T-cell (primary cell): ENCODE measurements at regions not wholly inside any gene's neighbourhood (a gene's known extent, or its start where the extent isn't known, plus 50 kb on each side); places are given as distances from the start of the nearest gene placed in this dataset.
"Not testable (repeated sequence)": the region's sequence is repeated elsewhere in the genome, so short reads cannot be mapped to it uniquely, and the experiment has no call there.

Source experiments
- ATAC-seq, 4 experiments: fragments of 200-7000 bp in 3 of 4; fragments of 150-1000 bp in 1 of 4; cut with Tn5 transposase; replicated peaks in 1 of 4; 1 replicate in 3 of 4; 2 replicates in 1 of 4; pipeline ENCODE4 v1.10.0; 2021; ENCODE audit warnings: moderate library complexity in 3 of 4, mild to moderate bottlenecking in 2 of 4, moderate number of reproducible peaks in 1 of 4
- CTCF ChIA-PET, 2 donors: fragments of 300-600 bp; sonication (Branson Sonifier 250); formaldehyde crosslinking; loops; one replicate each; lab custom pipeline; 2022; ENCODE audit warnings: antibody characterized with exemption in 2 of 2; lab: Charles Lee
- POLR2A ChIA-PET, 2 donors: fragments of 300-600 bp; sonication (Branson Sonifier 250); formaldehyde crosslinking; loops; one replicate each; lab custom pipeline; 2022; ENCODE audit warnings: antibody characterized with exemption in 2 of 2; lab: Charles Lee
- DNase-seq, 35 experiments: peaks; one replicate each; pipeline versions ENCODE4 v3.0.0 to v3.0.0-alpha.2; 2013 to 2023
- H3K27ac ChIP-seq: one replicate; pipeline ENCODE4 v1.5.1; 2013; ENCODE audit warnings: low read length
- H3K27me3 ChIP-seq, 2 experiments: replicated peaks in 1 of 2; 1 replicate in 1 of 2; 2 replicates in 1 of 2; pipeline versions ENCODE4 v1.6.1 to v1.7.0; 2013; ENCODE audit warnings: low read length in 1 of 2, mixed read lengths in 1 of 2; ENCODE audit not compliant: control insufficient read depth in 2 of 2, insufficient read depth in 2 of 2; ENCODE audit errors: extremely low read depth in 1 of 2
- H3K36me3 ChIP-seq, 2 donors: 1 replicate in 1 of 2; 2 replicates in 1 of 2; pipeline versions ENCODE4 v1.6.1 to v1.7.0; 2013; ENCODE audit warnings: low read length in 1 of 2; ENCODE audit not compliant: control insufficient read depth in 2 of 2, insufficient read depth in 1 of 2; ENCODE audit errors: extremely low read depth in 1 of 2
- H3K4me1 ChIP-seq, 2 experiments: 1 replicate in 1 of 2; 2 replicates in 1 of 2; pipeline versions ENCODE4 v1.6.1 to v1.7.0; 2013; ENCODE audit warnings: low read length in 2 of 2, mixed read lengths in 1 of 2; ENCODE audit not compliant: insufficient read depth in 2 of 2, control insufficient read depth in 1 of 2; ENCODE audit errors: extremely low read depth in 1 of 2
- H3K4me3 ChIP-seq, 2 donors: 1 replicate in 1 of 2; 2 replicates in 1 of 2; pipeline versions ENCODE4 v1.5.1 to v1.7.0; 2013; ENCODE audit warnings: mild to moderate bottlenecking in 2 of 2, low read length in 1 of 2, moderate library complexity in 1 of 2; ENCODE audit not compliant: control insufficient read depth in 1 of 2; ENCODE audit errors: extremely low read depth in 1 of 2
- H3K9me3 ChIP-seq: 2 replicates; pipeline ENCODE4 v1.7.0; 2013
- H3K27ac Mint-ChIP-seq, 2 donors: one replicate each; pipeline ENCODE4 v1.8.0; 2020 to 2021; ENCODE audit warnings: mild to moderate bottlenecking in 2 of 2, mixed read lengths in 2 of 2
- H3K27me3 Mint-ChIP-seq, 2 donors: one replicate each; pipeline ENCODE4 v1.8.0; 2021 to 2022; ENCODE audit warnings: mixed read lengths in 2 of 2
- H3K36me3 Mint-ChIP-seq: one replicate; pipeline ENCODE4 v1.8.0; 2021; ENCODE audit warnings: mixed read lengths
- H3K4me1 Mint-ChIP-seq, 3 donors: one replicate each; pipeline ENCODE4 v1.8.0; 2020 to 2022; ENCODE audit warnings: mixed read lengths in 3 of 3, mild to moderate bottlenecking in 1 of 3
- H3K4me3 Mint-ChIP-seq, 3 donors: one replicate each; pipeline ENCODE4 v1.8.0; 2020 to 2022; ENCODE audit warnings: mild to moderate bottlenecking in 3 of 3, mixed read lengths in 3 of 3, moderate library complexity in 3 of 3
- H3K9me3 Mint-ChIP-seq, 3 donors: one replicate each; pipeline ENCODE4 v1.8.0; 2020 to 2022; ENCODE audit warnings: mixed read lengths in 3 of 3
- WGBS: methylation state at CpG from one replicate; pipeline ENCODE4 v1.1.5; 2013; ENCODE audit warnings: missing lambda C conversion rate; ENCODE audit not compliant: insufficient coverage; 5-methylcytosine and 5-hydroxymethylcytosine counted together

- no peaks in the 10 kb centered on the region for H3K36me3 ChIP-seq
- no CpG with 5 or more reads among the region's 4 CpGs for WGBS
Measured at GRCh38 chrX:102784550-102784949, 64.0 kb downstream of the GPRASP3 start.

GRCh38 chrX:102787283-102787682 lies 66.7 kb downstream of the GPRASP3 start:
- CTCF ChIA-PET = no interaction called here
- Histone ChIP-seq H3K36me3 (no peaks in the 10 kb centered on the region), H3K27ac (no peak overlapping the region), H3K27me3 (no peaks in the 10 kb centered on the region), H3K4me3 (no peak overlapping the region), H3K4me1 (no peaks in the 10 kb centered on the region), H3K9me3 (no peaks in the 10 kb centered on the region)
- no CpG with 5 or more reads among the region's 1 CpG for WGBS
- Mint-ChIP-seq H3K9me3 (no peaks in the 10 kb centered on the region), H3K4me3 (no peak overlapping the region), H3K27me3 (peaks cover 0 to 5% of the 10 kb centered on the region in 2 donors), H3K36me3 (peaks cover 36% of the 10 kb centered on the region), H3K27ac (no peak overlapping the region), H3K4me1 (no peaks in the 10 kb centered on the region)
- no peak for ATAC-seq
- DNase-seq = no peak
- POLR2A ChIA-PET = no interaction called here

More at GRCh38 chrX:102784550-102784949, 64.0 kb downstream of the GPRASP3 start:
- ChIA-PET POLR2A (no interaction called here), CTCF (no interaction called here)
- Mint-ChIP-seq H3K36me3 (peaks cover 33% of the 10 kb centered on the region), H3K9me3 (no peaks in the 10 kb centered on the region), H3K4me3 (no peak overlapping the region), H3K27ac (no peak overlapping the region), H3K27me3 (peaks cover 0 to 5% of the 10 kb centered on the region in 2 donors), H3K4me1 (peaks cover 0 to 2% (median 0%) of the 10 kb centered on the region in 3 donors)
- DNase-seq = no peak
- no peak overlapping the region for H3K27ac ChIP-seq
- no peaks in the 10 kb centered on the region for H3K4me1 ChIP-seq
- ATAC-seq = no peak
- H3K4me3 ChIP-seq = no peak overlapping the region
- H3K27me3 ChIP-seq = no peaks in the 10 kb centered on the region
- no peaks in the 10 kb centered on the region for H3K9me3 ChIP-seq

- no peak overlapping the region for H3K4me3 Mint-ChIP-seq
- no peak overlapping the region for H3K27ac ChIP-seq
- ATAC-seq = no peak
- no peaks in the 10 kb centered on the region for H3K4me1 Mint-ChIP-seq
- H3K4me1 ChIP-seq = no peaks in the 10 kb centered on the region
- no peaks in the 10 kb centered on the region for H3K9me3 Mint-ChIP-seq
- DNase-seq = no peak
- H3K9me3 ChIP-seq = no peaks in the 10 kb centered on the region
- H3K36me3 Mint-ChIP-seq = peaks cover 11% of the 10 kb centered on the region
- H3K4me3 ChIP-seq = no peak overlapping the region
- no CpG with 5 or more reads among the region's 1 CpG for WGBS
- H3K36me3 ChIP-seq = no peaks in the 10 kb centered on the region
- ChIA-PET CTCF (interaction anchor here in 1 of 2 donors (0.6 kb wide), 1 partner anchor 104 kb away, joined by 3 read pairs; no protein-coding TSS in a partner anchor), POLR2A (no interaction called here)
- peaks cover 0 to 4% of the 10 kb centered on the region in 2 donors for H3K27me3 Mint-ChIP-seq
- no peaks in the 10 kb centered on the region for H3K27me3 ChIP-seq
- H3K27ac Mint-ChIP-seq = no peak overlapping the region
Measured at GRCh38 chrX:102808336-102808735, 87.8 kb downstream of the GPRASP3 start.

- H3K4me3 Mint-ChIP-seq, DNase-seq, H3K36me3 ChIP-seq, CTCF ChIA-PET, ATAC-seq, H3K9me3 Mint-ChIP-seq, H3K27ac ChIP-seq, H3K4me3 ChIP-seq, H3K4me1 ChIP-seq, POLR2A ChIA-PET, H3K9me3 ChIP-seq, H3K4me1 Mint-ChIP-seq, H3K27me3 ChIP-seq, H3K27ac Mint-ChIP-seq: not testable (repeated sequence)
- Mint-ChIP-seq H3K27me3 (peaks cover 0 to 12% of the 10 kb centered on the region in 2 donors), H3K36me3 (peaks cover 44% of the 10 kb centered on the region)
- WGBS = 80% methylated on average over 1 of the region's 2 CpGs
Measured at GRCh38 chrX:102818269-102818668, 97.7 kb downstream of the GPRASP3 start.

- POLR2A ChIA-PET = no interaction called here
Measured at GRCh38 chrX:102832661-102833060, 104.4 kb upstream of the RAB40AL start.

GRCh38 chrX:102833136-102833535 lies 103.9 kb upstream of the RAB40AL start:
- Histone ChIP-seq H3K36me3 (no peaks in the 10 kb centered on the region), H3K27ac (no peak overlapping the region), H3K4me1 (no peaks in the 10 kb centered on the region), H3K27me3 (no peaks in the 10 kb centered on the region), H3K4me3 (no peak overlapping the region), H3K9me3 (no peaks in the 10 kb centered on the region)
- no peak for ATAC-seq
- ChIA-PET POLR2A (no interaction called here), CTCF (interaction anchor here (0.6 to 0.8 kb wide), 2 partner anchors 181 to 959 kb away, joined by 3 to 5 read pairs; no protein-coding TSS in a partner anchor)
- peaks cover 0 to 16% of the 10 kb centered on the region in 2 donors for H3K27me3 Mint-ChIP-seq
- H3K4me1 Mint-ChIP-seq = no peaks in the 10 kb centered on the region
- no CpG with 5 or more reads among the region's 3 CpGs for WGBS
- peaks cover 14% of the 10 kb centered on the region for H3K36me3 Mint-ChIP-seq
- no peaks in the 10 kb centered on the region for H3K9me3 Mint-ChIP-seq
- no peak overlapping the region for H3K4me3 Mint-ChIP-seq
- H3K27ac Mint-ChIP-seq = no peak overlapping the region
- no peak for DNase-seq

More at GRCh38 chrX:102832661-102833060, 104.4 kb upstream of the RAB40AL start:
- no peaks in the 10 kb centered on the region for H3K9me3 ChIP-seq
- Mint-ChIP-seq H3K27me3 (peaks cover 0 to 16% of the 10 kb centered on the region in 2 donors), H3K36me3 (peaks cover 14% of the 10 kb centered on the region), H3K4me1 (no peaks in the 10 kb centered on the region), H3K27ac (no peak overlapping the region), H3K9me3 (no peaks in the 10 kb centered on the region), H3K4me3 (no peak overlapping the region)
- ATAC-seq (no peak), DNase-seq (no peak)
- H3K36me3 ChIP-seq = no peaks in the 10 kb centered on the region
- CTCF ChIA-PET = no interaction called here
- no peak overlapping the region for H3K4me3 ChIP-seq
- no peaks in the 10 kb centered on the region for H3K27me3 ChIP-seq
- WGBS = 82% methylated on average over 2 of the region's 5 CpGs
- H3K4me1 ChIP-seq = no peaks in the 10 kb centered on the region
- H3K27ac ChIP-seq = no peak overlapping the region
